ENCODE measurements at regions not wholly inside any gene's neighbourhood (a gene's known extent, or its start where the extent isn't known, plus 50 kb on each side); places are given as distances from the start of the nearest gene placed in this dataset.

DNA sequence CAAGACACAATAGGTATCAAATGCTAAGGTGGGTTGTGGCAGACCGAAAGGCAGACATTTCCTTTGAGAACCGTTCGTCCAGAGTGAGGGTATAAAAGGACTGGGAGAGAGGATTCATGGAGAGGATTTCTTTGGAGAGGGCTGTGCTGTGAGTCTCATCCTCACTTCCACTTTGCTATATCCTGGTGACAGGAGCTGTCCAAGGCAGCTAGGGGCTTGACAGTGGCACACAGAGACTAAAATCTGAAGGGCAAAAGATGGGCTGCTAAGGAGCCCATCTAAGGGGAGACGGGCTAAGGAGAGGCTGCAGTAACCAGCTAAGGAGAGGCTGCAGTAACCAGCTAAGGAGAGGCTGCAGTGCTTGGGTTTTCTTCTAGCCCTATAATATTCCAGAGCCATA lies 214.0 kb upstream of the ADRA1B start:
- no peak for DNase-seq (ENCODE audit: low read depth in 2 of 2)

DNA sequence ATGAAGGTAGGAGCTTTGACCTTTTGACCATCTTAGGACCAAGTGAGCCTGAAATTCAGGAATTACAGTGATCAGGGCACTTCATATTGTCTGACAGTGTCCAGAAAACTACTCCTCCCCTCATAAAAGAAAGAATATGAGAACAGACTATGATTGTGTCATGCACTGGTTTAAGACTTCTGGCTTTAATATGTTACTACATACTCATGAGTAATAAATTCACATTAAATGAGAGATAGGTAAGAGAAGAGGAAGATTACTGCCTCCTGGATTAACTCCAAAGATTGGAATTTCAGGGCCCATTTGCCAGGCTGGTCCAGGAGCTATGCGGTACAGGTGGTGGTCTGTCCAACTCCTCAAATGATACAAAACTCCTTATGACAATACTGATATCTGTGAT lies 213.5 kb upstream of the ADRA1B start:
- DNase-seq (ENCODE audit: low read depth in 2 of 2), result no peak

DNA sequence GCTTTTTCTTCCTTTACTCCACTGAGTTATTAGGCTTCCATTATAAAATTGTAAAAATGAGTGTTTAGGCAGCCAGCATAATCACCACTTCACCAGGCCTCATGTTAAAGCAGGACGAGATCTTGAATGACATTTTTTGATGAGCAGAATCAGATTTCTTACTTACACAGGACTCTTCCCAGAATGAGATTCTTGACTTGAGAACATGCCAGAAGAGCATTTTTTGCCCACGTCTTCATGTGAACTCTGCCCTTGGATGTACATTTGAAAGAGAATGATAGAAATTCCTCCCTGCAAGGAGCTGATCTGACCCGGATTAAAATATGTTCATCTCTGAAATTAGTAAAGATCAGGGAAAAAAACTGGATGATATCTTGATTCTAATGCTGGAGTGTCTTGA lies 212.1 kb upstream of the ADRA1B start:
- DNase-seq (ENCODE audit: low read depth in 2 of 2), result no peak

DNA sequence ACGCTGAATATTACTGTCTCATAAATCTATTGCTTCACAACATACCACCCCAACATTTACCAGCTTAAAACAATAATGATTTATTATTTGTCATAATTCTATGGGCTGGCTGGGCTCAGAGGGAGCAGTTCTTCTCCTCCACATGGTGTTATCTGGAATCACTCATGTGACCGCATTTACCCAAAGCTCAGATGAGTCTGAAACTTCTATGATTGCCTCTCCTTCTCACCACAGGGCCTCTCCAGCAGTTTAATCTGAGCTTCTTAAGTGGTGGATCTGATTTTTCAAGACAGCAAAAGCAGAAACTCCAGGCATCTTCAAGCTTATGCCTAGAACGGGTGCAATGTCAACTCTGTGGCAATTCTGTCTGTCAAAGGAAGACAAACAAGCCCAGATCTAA lies 210.3 kb upstream of the ADRA1B start:
- no peak for DNase-seq (ENCODE audit: low read depth in 2 of 2)

DNA sequence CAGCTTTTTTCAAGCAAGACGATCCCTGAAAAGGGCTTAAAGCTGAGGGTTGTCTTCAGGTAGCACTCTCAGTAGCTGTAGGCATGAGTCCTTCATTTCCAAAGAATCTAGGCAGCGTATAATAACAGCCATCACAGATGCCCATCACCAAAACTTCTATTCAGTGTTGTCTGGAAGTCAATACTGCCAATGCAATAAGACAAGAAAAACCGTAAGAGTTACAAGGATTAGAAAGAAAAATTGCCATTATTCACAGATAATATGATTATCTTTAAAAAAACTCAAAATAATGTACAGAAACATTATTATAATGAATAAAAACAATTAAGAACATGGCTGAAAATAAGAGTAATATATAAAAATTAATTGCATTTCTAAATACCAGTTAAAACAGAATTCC lies 208.2 kb upstream of the ADRA1B start:
- DNase-seq (ENCODE audit: low read depth in 2 of 2), result no peak

DNA sequence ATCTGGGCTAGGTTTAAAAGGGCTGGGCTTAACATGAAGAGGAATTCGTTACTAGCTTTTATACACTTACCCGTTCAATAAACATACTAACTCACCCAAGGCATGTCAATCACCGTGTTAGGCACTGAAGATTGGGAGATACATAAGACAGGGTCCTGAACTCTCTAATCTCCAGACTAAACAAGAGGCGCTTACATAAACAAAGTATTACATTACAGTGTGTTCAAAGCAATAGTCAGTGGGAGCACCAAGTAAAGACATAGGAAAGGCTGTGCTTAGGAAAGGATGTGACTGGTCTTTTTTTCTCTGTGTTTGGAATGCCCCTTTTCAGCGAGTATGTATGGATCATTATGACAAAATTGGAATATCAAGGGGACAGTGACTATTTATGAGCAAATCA lies 203.6 kb upstream of the ADRA1B start:
- no peak for DNase-seq (ENCODE audit: low read depth in 2 of 2)

DNA sequence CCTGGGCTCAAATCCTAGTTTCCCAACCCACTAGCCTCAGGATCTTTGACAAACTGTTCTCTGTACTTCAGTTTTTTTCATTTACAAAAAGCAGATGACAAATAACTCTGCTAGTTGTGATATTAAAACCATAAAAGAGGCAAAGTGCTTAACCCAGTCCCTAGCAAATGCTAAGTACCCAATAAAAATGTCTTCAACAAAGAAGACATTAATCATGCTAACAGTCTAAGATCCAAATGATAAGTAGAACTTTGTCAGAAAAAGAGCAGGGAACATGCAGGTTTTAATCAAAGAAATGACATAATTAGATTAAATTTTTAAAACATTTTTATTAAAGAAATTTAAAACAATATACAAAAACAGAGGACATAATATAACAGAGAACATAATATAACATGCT lies 203.0 kb upstream of the ADRA1B start:
- no peak for DNase-seq (ENCODE audit: low read depth in 2 of 2)

DNA sequence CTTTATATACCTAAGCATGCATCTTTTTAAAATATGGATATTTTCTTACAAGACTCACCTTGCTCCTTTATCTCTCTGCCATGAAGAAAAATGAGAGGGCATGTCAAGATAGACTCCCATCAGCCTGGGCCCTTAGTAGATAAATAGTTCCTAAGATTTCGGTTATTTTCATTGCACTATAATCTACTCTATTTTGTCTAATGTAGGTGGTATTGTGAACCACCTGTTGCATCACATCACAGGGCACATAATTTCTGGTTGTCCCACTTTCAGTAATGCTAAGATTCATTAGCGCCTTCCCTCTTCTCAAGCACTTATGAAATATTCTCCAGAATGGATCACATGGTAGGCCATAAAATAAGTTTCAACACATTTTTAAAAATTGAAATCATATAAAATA lies 202.5 kb upstream of the ADRA1B start:
- no peak for DNase-seq (ENCODE audit: low read depth in 2 of 2)

DNA sequence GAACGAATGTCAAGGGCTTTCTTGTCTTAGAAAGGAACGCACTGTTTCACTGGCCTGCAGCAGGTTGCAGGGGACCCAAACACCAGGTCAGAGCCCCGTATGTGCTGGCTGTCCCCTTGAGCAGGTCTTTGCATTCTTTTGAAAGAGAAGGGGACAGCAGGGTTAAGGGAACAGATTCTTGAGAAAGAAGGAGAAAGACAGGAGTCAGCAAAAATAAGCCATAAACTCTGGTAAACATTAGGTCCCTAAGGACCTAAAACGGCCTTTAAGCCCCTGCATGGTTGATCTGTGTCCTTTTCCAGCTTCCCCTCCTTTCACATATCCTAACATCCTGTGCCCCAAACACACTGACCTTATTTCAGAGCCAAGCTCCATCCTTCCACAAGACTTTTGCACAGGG lies 190.8 kb upstream of the ADRA1B start:
- DNase-seq (ENCODE audit: low read depth in 2 of 2), result no peak

DNA sequence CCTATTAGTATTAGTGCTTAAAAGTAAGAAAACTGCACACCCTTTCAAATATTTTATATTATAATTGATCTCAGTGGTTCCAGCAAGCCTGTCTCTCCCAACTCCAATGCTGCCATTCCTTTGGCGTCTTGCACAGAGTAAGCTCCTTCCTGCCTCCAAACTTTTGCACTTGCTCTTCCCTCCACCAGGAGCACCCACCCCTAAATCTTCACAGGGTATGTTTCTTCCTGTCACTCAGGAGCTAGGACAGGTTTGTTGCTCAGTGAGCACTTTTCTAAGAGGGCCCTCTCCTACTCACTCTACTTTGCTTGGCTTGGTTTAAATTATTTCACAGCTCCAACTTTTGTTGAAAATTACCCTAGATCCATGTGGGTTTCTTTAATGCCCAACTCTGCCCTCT lies 189.1 kb upstream of the ADRA1B start:
- DNase-seq (ENCODE audit: low read depth in 2 of 2), result no peak

DNA sequence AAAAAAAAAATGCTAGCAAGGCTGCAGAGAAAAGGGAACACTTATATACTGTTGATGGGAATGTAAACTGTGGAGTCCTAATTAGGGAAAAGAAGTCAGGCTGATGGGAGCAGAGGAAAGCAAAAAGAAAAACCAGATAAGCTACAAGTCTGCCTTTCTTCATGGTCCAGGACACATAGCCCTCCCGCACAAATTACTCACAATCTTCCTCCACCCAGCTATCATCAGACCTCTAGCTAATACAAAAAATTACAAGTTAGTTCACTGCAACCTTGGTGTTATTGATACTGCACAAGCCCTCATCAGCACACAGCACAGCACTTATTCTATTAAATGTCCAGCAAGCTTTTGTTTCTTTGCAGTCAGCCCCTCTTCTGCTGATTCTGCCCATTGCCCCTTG lies 186.0 kb upstream of the ADRA1B start:
- DNase-seq (ENCODE audit: low read depth in 2 of 2), result no peak

DNA sequence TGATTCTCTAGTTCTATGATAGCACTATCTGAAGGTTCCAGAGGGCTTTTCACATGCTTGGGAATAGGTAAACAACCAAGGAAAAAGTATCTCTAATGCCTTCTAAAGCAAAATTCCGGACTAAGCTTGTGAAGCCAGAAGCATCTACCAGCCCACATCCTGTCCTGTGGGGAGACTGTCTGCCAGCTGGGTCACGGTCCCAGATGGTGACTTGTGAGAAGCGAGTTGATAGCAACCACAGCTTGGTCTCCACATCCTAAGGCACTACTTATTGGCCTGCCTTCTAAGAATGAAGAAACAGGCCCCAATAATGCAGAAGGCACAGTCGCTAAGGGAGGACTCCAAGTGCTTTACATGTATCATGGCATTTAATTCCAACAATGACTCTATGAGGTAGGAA lies 184.1 kb upstream of the ADRA1B start:
- DNase-seq (ENCODE audit: low read depth in 2 of 2), result no peak

DNA sequence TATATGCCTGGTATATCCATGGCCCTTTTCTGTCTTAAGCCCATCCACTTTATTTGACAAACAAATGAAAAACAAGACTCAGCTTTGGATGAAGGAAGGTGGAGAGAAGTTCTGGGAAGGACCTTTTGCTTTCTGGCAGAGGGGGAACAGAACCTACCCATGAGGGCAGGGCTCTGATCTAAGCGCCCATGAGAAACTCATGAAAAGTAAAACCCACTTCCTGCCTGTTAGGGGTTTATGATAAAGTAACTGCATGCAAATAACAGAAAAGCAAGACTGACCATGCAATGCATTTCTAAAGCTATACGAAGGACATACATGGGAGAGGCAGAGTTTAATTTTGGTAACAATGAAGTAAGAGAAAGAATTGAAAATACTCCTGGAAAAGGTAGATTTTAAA lies 181.9 kb upstream of the ADRA1B start:
- DNase-seq (ENCODE audit: low read depth in 2 of 2), result no peak

DNA sequence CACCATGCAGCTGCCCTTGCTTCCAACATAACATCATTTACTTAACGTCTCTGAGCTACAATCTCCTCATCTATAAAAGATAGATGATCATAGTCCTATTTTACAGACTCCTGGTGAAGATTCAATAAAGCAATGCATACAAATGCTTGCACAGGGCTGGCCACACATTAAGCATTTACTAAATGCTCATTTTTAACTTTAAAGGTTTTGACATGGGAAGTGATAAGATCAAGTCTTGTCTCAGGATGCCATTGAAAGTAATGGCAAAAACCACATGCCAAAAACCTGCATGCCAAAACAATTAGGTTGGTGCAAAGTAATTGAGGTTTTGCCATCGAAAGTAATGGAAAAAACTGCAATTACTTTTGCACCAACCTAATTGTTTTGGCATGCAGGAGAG lies 181.2 kb upstream of the ADRA1B start:
- no peak for DNase-seq (ENCODE audit: low read depth in 2 of 2)

DNA sequence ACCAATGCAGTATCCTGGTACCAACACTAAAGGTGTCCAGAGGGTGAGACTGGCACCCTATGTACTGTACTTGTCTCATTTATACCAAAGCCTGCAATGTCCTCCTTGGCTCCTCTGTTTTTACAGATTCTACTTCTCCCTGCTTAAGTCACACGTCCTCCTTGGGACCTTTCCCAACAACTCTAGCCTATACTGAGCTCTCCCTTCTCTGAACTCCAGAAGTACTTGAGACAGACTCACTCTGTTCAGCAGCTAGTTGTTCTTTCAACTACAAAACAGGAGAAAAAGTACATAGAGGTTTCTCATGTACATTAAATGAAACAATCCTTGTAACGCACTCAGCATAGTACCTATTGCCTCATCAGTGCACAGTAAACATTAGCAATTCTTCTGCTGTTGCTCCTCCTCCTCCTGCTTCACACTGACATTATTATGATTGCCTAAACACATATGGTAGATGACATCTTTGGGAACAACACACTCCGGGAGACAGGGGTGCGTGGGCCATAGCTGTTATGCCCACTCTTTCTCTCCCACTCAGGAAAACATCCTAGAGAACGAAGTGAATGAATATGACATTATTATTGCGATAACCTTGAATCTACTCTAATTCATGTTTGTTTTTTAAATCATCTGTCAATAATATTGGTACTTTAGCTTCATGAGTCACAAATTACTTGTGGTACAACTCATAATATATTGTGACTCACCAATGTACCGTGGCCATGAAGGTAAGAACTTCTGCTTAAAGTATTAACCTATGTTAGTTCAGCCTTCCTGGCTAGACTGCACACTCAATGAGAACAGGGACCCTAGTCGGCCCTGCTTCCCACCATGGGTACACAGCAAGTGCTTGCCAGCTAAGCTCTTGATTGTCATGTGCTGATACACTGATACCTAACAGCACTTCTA lies 180.3 kb upstream of the ADRA1B start:
- DNase-seq (ENCODE audit: low read depth in 2 of 2), result no peak

DNA sequence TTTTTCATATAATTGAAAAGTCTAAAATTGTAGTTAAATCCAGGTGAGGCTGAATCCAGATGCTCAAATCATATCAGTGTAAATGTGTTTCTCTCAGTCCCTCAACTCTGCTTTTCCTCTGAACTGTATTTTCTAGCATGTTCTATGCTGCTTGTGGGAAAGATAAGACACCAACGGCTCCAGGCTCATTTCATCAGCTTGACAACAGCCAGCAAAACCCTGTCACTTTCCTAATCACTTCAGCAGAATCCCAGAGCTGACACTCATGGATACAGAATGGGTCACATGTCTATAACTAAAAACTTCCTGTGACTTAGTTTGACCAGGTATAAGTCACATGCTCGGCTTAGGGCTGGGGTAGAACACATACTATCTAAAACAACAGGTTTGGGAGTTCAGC lies 179.4 kb upstream of the ADRA1B start:
- DNase-seq (ENCODE audit: low read depth in 2 of 2), result no peak

DNA sequence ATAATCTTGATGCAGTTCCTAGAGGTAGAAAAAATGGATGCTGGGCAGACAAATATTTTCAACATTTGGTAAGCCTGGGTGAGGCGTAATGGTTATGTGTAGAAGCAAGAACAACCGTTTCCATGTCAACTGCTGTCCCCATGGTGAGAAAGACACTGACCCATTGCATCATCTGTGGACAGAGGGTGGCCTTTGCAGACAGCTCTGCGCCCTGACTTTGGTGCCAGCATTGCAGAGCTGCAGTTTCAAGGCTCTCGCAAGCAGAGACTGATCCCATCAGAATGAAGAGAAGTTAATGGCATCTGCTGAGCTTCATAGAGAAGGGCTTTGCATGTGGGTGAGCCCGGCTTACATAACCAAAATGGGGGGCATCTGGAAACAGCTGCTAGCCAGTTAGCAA lies 179.0 kb upstream of the ADRA1B start:
- DNase-seq (ENCODE audit: low read depth in 2 of 2), result no peak

DNA sequence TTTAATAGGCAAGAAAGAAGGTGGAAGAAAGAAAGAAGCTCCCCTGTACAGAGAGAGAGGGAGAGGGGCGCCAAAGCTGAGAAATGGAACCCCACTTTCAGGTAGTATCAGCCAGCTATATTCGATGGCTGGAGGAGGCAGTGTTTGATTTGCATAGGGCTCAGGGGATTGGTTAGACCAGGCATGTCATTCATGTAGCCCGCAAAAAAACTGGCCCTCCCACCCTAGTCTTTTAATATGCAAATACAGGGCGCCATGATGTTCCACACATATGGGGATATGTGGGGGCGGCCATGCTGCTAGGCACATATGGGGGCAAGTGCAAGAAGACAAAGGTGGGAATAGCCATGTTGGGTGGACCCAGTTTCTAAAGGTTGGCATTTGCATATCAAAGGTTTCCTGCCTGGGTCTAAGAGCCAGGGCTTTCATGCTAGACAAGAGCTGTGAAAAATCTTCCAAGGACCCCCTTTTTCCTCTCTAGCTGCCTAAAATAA lies 174.4 kb upstream of the ADRA1B start:
- no peak for DNase-seq (ENCODE audit: low read depth in 2 of 2)

DNA sequence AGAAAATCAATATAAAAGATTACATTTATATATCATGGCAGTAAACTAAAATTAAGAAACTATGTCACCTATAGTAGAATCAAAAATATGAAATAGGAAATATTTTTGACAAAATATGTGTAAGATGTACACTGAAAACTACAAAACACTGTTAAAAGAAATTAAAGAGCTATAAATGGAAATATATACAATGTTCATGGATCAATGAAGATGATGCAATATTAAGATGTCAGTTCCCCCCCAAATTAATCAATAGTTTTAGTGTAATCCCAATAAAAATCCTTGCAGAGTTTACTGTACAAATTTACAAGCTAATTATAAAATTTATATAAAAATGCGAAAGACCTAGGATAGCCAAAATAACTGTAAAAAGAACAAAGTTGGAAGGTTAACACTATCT lies 173.0 kb upstream of the ADRA1B start:
- no peak for DNase-seq (ENCODE audit: low read depth in 2 of 2)

DNA sequence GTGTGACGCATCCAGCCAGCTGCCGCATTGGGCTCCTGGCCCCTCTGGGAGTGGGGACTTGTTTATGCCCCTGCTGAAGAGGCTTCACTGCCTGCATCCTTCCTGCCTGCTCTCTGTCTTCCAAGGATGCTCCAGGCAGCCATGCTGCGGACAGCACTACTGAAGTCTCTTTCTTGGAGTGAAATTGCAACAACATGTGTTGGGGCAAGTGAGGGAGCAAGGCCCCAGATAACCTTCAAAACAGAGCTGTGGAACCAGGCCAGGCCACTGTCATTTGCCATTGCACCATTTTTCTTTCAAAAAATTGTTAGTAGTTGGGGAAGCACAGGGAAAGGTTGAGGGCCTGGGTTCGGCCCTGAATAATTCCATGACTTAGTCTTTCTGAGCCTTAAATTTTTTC lies 169.6 kb upstream of the ADRA1B start:
- no peak for DNase-seq (ENCODE audit: low read depth in 2 of 2)

DNA sequence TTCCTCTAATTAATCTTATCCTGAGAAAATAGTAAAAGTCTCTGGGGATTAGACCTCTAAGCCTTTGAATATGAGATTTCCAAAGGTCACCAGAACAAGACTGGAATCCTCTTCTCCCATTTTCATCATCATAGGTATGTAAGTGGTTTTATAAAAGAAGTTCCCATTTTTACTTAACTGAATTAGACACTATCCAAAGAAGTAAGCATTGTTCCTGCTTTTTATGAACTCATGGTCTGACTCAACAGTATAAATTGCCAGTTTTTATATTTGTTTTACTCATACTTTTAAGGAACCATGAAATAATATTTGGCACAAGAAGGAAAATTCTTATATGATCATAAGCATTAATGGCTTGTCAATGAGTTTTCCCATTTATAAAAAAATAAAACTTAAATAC lies 167.1 kb upstream of the ADRA1B start:
- DNase-seq (ENCODE audit: low read depth in 2 of 2), result no peak

DNA sequence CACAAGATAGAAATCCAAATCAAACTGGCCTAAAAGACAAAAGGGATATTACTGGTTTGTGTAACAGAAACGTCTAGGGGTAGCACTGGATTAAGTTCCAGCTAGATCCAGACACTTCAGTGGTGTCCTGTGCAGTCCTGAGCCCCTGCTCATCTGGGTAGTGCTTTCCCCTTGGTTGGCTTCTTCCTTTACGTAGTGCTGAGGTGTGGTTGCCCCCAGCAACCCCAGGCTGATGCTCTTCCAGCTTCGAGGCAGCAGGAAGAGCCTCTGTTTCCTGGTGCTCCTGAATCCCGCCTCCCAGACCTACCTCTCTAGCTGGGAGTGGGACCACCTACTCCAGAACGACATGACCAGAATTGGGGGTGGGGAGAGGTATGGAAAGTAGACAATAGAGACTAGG lies 166.1 kb upstream of the ADRA1B start:
- DNase-seq (ENCODE audit: low read depth in 2 of 2), result no peak

DNA sequence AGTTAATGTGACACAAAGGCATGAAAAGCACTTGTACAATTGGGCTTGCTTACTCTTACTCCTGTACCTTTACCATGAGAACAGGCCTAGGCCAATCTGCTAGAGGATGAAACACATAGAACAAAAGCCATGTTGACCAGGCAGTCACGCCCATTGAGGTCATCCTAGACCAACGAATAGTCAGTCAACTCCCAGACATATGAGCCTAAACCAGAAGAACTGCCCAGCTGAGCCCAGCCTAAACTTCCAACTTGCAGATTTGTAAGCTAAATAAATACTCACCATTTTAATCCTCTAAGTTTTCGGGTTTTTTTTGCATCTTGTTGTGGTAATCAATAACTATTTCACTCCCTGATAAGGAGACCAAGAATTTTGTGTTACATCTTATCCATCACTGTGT lies 164.8 kb upstream of the ADRA1B start:
- DNase-seq (ENCODE audit: low read depth in 2 of 2), result no peak

Measured in stimulated activated CD4-positive, alpha-beta T cell treated with anti-CD3 and anti-CD28 coated beads, Interleukin-1b, Interleukin-23, amount 100 ng/mL, for 1 hour (primary cell).